HK-2 (cell line): ENCODE measurements at regions not wholly inside any gene's neighbourhood (a gene's known extent, or its start where the extent isn't known, plus 50 kb on each side); places are given as distances from the start of the nearest gene placed in this dataset.

Experiments used
- DNase-seq: peaks from one replicate; pipeline ENCODE4 v3.0.0-alpha.2; 2018; ENCODE audit not compliant: unreplicated experiment

DNA sequence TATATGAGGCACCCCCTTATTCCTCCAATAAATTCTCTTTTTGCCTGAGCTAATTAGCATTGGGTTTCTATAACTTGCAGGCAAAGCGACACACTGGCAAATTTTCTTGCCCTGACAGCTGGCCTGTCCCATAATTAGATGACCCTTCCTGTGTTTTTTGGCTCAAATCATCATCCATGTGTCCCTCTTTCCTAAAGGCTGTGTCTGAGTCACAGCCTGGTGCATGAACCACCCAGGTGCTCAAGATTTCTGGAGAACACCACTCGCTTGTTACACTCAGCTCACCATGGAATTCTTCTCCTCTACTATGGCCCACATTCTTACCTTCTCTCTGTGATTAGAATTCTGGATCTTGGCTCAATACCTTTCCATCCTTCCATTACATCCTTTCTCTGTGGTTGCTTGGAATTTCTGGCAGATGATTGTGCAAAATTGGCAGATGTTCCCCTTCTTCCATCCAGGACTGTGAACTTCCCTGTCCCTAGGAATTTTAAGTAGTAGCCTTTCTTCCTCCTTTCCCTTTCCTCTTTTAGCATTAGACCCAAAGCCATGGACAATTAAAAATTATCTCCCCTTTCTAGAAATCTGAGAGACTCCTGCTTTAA lies 116.0 kb upstream of the ANKRD1 start:
- DNase-seq, result no peak

DNA sequence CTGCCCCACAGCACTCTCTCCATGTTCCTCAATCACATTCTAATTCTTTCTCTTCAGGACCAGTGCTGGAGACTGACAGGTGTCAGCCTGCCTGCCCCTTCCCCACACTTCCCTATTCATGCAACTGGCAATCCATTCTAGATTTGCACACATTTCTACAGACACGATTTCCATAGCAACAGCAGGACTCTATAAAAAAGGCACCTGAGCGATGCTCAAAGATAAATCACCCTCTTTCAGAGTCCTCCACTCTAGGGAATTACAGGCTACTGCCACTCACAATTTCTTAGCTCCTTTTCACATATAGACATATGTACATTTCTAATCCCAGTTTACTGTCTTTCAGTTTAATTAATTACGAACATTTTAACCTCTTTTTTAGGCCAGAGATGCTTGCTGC lies 118.1 kb upstream of the ANKRD1 start:
- no peak for DNase-seq

DNA sequence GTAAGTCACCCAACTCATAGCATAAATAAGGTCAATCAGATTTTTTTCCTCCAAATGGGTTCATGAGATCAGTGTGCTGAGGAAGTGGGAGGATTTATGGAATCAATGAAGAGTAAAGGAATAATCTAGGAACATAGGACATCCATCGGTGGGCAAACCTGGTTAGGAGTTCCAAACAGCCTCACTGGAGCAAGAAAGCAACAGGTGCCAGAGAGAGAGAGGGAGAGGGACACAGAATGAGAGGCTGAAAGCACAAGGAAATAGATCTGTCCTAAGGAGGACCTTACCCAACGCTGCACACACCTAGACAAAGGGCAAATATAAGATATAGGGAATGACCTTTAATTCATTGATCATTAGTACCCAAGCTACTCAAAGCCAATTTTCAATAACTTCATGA lies 119.5 kb upstream of the ANKRD1 start:
- no peak for DNase-seq

DNA sequence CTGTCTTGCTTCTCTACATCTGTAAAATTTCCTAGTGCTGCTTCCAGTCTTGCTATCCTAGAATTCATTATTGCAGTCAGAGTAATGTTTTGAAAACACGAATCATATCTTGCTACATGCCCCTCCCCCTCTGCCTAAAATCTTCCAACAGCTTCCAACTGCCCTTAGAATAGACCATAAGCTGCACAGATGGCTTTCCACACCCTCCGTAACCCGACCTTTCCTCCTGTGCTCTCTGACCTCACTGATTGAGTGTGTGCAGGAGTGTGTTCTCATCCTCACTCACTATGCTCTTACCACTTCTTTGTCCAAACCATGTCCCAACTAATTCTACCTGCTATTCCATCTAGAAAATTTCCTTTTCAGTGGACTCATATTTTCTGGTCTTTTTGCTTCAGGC lies 121.2 kb upstream of the ANKRD1 start:
- no peak for DNase-seq

DNA sequence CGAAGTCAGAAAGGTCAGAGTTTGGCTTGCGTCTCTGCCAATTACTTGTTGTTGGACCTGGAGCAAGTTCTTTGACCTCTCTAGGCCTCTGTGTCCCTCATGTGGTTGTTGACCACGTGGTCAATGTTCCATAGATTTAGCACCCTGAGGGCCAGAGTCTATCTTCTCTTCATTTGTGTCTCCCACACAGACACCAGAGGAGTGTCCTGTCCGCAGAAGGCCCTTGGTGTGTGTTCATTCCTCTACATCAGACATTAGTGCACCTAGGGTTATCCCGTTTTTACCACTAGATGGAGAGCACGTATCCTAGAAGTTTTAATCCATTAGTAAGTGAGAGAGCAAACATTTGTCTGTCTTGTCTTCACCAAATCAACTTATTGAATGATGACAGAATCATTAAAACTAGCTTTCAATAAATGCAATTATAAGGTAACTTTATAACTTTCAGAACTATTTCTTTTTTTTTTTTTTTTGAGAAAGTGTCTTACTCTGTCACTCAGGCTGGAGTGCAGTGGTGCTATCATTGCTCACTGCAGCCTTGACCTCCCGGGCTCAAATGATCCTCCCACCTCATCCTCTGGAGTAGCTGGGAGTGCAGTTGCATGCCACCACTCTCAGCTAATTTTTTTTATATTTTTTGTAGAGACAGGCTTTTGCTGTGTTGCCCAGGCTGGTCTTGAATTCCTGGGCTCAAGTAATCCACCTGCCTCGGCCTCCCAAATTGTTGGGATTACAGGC lies 122.5 kb upstream of the ANKRD1 start:
- DNase-seq, result no peak

- no peak for DNase-seq
Measured at GRCh38 chr10:91046869-91047268, 126.0 kb upstream of the ANKRD1 start.

DNA sequence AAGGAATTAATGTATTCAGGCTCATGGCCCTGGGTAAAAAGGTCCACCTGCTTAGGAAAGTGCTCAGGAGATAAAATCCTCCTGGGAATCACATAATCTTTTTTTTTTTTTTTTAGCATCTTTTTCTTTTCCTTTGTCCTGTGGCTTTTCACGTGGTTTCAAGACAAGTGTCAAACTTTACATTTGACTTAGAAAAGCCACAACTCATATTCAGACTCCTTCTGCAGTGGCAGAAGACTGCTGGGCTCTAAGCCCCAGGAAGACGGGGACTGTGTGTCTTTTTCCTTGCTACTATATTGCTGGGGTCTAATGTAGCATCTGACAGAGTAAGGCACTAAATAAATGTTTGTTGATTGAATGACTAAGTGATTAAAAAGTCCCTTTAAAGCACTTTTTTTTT lies 127.5 kb upstream of the ANKRD1 start:
- DNase-seq, result no peak

DNA sequence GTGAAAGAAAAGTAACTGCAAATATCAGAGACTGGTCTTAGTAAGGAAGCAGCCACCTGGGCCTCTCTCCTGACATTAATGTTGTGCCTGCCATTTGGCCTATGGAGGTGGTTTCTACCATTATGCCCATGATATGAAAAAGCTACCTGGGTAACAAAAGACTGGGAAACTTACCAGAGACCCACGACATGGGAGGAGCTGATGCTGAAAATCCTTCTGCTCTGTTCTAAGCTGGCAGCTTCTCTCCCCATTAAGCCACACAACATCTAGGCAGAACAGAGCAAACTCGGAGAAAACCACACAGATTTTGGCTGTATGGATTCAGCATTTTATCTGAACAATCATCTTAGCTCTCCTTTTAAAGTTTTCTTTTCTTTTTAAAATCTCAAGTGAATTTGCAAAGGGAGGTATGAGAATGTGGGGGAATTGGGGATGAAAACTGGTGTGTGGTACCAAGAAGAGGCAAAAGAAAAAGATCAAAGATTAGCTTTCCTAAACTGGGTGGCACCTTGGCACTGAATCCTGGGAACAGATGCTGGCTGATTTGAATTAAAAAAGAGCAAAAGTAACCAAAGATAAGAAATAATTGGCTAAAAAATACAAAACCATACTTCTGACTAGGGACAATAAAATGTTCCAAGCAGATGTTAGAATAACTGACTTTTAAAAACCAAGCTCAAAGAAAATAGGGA lies 128.6 kb upstream of the ANKRD1 start:
- DNase-seq, result no peak

DNA sequence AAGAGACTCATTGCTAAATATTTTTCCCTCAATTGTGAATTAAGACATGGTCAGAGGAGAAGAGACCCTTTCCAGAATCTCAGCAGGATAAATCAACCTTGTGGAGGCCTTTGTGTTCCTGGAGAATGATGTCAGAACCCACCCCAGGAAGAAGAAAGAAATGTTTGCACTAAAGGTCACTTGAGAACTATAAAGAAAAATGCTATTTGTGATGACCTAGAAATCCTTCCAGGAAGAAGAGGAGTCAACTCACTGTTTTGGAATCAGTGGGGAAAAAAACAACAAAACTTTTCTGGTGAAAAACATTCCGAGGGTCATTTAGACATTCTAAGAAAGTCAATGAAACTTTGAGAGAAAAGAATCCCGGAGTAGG lies 129.1 kb upstream of the ANKRD1 start:
- DNase-seq, result no peak

- no peak for DNase-seq
Measured at GRCh38 chr10:91050371-91051034, 129.6 kb upstream of the ANKRD1 start.

DNA sequence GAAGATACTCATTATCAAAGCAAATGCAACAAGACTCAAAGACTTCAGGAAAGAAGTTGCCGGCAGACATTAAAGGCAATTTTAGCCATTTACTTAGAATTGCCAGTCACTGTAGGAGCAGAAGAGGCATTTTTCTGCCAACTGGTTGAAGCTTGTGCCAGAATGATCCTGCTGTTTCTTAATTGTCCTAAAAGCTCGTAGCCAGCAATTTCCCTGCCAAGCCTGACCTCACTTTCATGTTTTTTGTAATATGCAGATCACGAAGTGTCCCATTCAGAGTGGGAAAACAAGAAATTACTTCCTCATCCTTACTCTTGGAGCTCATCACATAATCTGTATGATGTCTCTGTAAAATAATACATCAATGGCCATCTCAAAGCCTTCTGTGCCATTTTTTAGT lies 130.9 kb upstream of the ANKRD1 start:
- no peak for DNase-seq

DNA sequence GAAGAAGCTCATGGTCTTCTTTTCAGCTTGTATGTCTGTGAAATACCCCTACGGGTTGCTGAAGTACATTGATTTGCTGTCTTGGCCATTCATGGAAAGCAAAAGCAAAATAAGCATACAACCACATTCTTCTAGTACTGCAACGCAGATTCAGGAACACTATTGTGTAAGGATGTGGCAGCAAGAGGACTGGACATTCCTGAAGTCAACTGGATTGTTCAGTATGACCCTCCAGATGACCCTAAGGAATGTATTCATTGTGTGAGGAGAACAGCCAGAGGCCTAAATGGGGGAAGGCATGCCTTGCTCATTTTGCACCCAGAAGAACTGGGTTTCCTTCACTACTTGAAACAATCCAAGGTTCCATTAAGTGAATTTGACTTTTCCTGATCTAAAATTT lies 133.4 kb upstream of the ANKRD1 start:
- DNase-seq, result no peak

- DNase-seq, result no peak
Measured at GRCh38 chr10:91061187-91061586, 140.3 kb upstream of the ANKRD1 start.

DNA sequence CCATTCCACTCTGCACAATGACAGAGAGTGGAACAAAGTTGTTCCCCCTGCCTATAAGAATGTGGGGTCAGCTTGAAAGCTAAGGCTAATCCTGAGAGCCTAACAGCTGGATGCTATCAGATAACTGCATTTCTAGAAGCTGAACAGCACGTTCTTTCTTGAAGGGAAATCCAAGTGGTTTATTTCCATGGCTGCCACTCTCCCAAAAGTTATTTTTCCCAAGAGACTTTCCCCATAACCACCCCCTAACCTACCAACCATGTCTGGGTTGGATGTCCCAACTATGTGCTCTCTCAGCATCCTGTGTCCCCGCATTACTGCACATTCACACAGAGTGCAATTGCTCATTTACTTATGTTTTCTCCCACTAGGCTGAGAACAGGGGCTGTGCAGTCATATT lies 140.7 kb upstream of the ANKRD1 start:
- no peak for DNase-seq

DNA sequence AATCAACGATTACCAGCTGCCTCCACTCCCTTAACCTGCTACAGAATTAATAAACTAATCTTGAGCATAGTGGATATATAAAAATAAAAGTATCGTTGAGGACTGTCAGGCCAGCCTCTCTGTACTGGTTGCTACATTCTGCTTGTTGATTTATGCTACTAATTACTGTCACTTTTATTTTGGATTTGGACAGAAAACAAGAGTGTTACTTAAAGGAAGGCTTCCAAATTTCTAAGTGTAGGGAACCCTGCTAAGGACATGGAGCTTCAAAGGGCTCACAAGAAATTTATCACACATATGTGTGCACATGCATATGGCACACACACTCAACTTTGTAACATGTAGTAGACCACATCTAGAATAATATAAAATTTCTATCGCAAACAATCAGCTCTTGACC lies 141.2 kb upstream of the ANKRD1 start:
- no peak for DNase-seq

- no peak for DNase-seq
Measured at GRCh38 chr10:91071786-91072185, 148.7 kb upstream of the PCGF5 start.

GRCh38 chr10:91073286-91073979 lies 147.0 kb upstream of the PCGF5 start:
- no peak for DNase-seq

DNA sequence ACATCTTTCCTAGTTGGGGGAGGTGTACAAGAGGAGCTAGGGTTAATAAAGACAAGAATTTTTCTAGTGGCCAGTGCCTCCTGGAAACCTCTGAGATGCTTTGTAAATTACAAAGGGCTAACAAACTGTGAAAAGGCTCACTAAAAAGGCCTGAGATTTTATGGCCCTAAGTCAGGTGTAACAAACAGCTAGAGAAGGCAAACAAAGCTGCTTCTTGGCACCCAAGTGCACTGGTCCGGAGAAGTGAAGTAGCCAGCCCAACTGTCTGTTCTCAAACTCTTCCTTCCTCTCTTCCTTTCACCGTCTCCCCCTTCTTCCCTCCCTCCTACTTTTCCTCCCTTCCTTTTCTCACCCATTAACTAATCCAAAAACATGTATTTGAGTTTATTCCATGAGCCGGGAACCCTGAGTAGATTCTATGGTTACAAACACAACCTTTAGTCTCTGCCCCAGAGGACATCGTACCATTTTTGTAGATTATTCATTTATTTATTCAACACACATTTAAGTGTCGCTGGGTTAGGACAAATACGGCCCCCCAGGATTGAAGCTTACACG lies 143.4 kb upstream of the PCGF5 start:
- no peak for DNase-seq

DNA sequence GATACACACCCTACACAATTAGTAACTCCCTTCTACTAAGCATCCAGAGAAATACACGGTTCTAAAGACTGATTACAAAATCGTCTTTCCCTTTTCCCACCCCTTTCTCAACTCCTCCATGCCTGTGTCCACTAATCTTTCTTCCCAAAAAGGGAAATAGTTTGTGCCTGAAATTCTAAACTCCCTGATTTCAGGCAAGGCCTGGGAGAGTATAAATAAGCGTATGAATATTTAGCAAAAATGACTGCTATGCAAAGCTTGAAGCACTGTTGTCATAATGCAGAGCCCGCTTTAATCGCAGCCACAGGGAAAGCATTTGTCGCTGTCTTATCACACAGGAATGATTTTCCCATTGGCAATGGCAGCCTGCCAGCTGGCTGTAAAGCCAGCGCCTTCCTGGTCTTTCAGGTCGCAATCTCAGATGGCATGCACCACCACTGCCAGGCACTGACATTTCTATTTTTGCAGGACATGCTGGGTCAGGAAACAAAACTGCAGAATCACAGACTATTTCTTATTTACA lies 142.9 kb upstream of the PCGF5 start:
- DNase-seq, result no peak

GRCh38 chr10:91080776-91081175 lies 139.7 kb upstream of the PCGF5 start:
- DNase-seq, result no peak

GRCh38 chr10:91082447-91082846 lies 138.0 kb upstream of the PCGF5 start:
- DNase-seq, result no peak
